NCI-H82 treated with DMSO at 0.1 percent for 48 hours (cell line): ENCODE measurements at regions not wholly inside any gene's neighbourhood (a gene's known extent, or its start where the extent isn't known, plus 50 kb on each side); places are given as distances from the start of the nearest gene placed in this dataset.

Experiments
- DNase-seq: peaks from one replicate; lab custom pipeline; 2025; ENCODE audit not compliant: unreplicated experiment; lab: John Stamatoyannopoulos, UW

GRCh38 chr6:14676064-14676463 is 558.5 kb downstream of the CD83 start:
- DNase-seq = no peak

GRCh38 chr6:14676977-14677781 is 559.6 kb downstream of the CD83 start:
- DNase-seq = no peak

- no peak for DNase-seq
Measured at GRCh38 chr6:14681699-14682487, 564.0 kb upstream of the JARID2 start.

- DNase-seq = no peak
Measured at GRCh38 chr6:14682812-14683211, 563.1 kb upstream of the JARID2 start.

- no peak for DNase-seq
Measured at GRCh38 chr6:14689639-14690038, 556.2 kb upstream of the JARID2 start.

- DNase-seq = no peak
Measured at GRCh38 chr6:14690120-14691056, 555.5 kb upstream of the JARID2 start.

- DNase-seq = no peak
Measured at GRCh38 chr6:14692208-14692607, 553.7 kb upstream of the JARID2 start.

GRCh38 chr6:14693301-14694192 is 552.3 kb upstream of the JARID2 start:
- no peak for DNase-seq

- no peak for DNase-seq
Measured at GRCh38 chr6:14694308-14694707, 551.6 kb upstream of the JARID2 start.

- DNase-seq = no peak
Measured at GRCh38 chr6:14695579-14695978, 550.3 kb upstream of the JARID2 start.

GRCh38 chr6:14696367-14696766 is 549.5 kb upstream of the JARID2 start:
- DNase-seq = no peak

- no peak for DNase-seq
Measured at GRCh38 chr6:14697427-14697826, 548.4 kb upstream of the JARID2 start.

- DNase-seq = no peak
Measured at GRCh38 chr6:14699803-14700601, 545.9 kb upstream of the JARID2 start.

GRCh38 chr6:14701946-14702345 is 543.9 kb upstream of the JARID2 start:
- DNase-seq = no peak

GRCh38 chr6:14702678-14703077 is 543.2 kb upstream of the JARID2 start:
- no peak for DNase-seq

- DNase-seq = peak; percentile 33
Measured at GRCh38 chr6:14703586-14703985, 542.3 kb upstream of the JARID2 start.

- no peak for DNase-seq
Measured at GRCh38 chr6:14704383-14705271, 541.2 kb upstream of the JARID2 start.

- no peak for DNase-seq
Measured at GRCh38 chr6:14705841-14706377, 540.0 kb upstream of the JARID2 start.
